GM19238 (cell line): ENCODE measurements at regions not wholly inside any gene's neighbourhood (a gene's known extent, or its start where the extent isn't known, plus 50 kb on each side); places are given as distances from the start of the nearest gene placed in this dataset.
"Not testable (repeated sequence)": the region's sequence is repeated elsewhere in the genome, so short reads cannot be mapped to it uniquely, and the experiment has no call there.

Source experiments
- DNase-seq: peaks from one replicate; pipeline ENCODE4 v3.0.0; 2011; ENCODE audit warnings: low spot score; ENCODE audit not compliant: insufficient read length

DNA sequence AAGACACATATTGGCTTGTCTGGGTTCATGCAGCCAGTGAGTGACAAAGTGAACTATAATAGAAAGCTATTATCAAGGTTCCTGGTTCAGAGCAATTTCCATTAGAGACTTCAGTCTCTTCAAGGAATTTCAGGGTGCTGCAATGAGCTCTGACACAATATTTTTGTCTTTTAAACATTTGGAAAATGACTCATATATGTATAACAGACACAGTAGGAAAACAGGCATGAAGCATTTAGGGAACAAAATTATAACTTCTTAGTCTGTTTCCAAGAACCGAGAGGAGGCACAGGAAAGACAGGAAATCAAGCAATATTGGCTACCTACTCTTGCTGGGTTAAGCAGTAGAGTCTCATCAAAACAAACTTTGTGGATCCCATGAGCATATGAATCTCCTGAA lies 170.4 kb downstream of the PTPRC start:
- DNase-seq: no peak

DNA sequence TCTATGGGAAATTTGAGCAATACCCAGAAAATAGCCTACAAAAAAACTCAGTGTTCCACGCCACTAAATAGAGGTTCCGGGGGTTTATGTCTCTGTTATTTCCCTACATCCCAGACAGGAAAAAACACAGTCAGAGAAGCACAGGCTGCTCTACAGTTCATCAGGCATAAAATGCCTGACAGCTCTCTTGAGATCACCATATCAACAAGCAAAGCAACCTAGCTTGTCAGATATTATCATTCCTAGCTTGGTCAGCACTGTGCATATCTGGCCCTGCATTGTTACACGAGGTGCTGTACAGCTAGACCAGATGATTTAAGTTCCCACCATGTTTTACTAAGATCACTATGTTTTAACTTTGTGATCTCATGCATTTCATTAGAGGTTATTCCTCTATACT lies 172.6 kb downstream of the PTPRC start:
- DNase-seq: no peak

DNA sequence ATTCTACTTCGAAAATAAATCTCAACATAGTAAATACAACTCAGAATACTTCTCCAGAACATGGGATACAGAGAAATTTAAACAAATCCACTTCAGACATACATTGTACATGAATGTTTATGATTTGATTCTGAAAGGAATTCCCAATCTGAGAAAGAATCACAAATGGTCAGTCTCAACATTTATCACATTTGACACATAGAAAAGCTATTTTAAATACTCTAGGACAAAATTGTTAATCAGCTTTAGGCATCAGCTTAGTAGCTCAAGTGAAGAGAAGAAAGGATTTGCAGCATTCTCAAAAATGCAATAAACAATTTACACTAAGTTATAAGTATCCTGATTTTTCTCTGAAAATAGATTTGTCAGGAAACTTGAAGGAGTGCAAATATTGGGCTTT lies 184.8 kb downstream of the PTPRC start:
- no peak for DNase-seq

DNA sequence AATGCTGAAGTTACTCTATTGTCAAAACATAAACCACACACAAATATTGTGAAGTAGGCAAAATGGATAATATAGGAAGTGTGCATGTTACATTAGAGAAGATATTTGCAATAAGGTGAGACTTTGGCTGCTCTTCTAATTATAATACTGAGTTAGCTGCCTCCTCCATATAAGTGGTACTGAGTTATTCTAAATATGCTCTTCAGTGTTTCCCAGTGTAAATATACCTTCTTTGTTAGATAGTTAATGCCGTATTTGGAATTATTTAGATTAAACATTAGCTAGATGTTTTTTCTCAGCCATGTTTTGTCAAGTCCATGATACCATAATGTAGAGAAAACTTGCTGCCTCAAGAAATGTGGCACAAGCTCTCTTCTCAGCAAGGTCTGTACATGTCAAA lies 186.4 kb downstream of the PTPRC start:
- no peak for DNase-seq

DNA sequence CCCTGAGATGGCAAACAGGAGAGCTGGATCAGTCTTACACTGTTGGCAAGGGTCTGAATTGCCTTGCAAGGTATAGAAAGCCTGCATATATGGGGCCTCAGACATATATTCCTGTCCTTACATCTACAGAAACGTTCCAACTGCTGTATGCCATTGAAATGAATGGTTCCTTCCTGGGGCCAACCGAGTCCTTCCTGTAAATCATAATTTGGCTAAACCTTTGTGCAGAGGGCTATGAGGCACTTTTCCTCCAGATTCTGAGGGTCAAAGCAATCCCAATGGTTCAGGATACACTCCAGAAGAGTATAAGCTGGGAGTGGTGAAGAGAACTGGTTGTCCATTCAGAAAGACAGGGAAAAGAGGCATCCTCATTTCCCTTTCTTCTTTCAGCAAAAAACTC lies 190.5 kb downstream of the PTPRC start:
- no peak for DNase-seq

DNA sequence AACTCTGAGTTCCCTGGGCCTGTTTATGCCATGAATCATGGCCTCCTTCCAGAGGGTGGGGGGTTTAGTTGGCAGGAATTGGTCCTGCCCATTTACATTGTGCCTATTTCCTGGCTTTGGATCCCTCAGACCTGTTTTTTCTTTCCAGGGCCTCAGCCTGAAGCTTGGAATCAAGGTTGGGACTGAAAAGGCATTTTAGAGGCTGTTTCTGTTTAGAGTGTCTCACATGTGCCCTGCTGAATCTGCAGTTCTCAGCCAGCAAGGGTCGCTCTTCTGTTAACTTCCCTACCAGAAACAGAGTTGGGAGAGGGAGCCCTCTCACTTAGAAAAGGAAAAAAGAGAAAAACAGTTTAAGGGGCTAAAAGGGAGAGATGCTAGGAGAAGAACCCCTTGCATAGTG lies 191.1 kb downstream of the PTPRC start:
- DNase-seq: no peak

DNA sequence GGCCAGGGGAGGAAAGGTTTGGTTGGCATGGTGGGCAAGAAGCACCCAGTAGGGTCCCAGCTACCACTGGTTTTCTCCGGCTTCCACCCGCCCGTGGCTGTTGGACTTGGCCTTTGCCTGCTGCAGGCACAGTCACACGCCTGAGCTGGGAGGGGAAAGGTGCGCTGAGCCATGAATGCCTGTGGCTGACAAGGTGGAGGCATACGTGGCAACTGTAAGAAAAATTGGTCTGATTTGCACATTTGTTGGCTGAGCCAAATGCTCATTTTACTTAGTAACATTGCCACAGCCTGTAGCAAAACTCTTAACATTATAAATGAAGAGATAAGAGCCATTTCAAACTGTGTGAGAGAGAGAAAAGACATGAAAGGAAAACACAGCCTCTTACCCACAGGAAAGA lies 191.6 kb downstream of the PTPRC start:
- no peak for DNase-seq

DNA sequence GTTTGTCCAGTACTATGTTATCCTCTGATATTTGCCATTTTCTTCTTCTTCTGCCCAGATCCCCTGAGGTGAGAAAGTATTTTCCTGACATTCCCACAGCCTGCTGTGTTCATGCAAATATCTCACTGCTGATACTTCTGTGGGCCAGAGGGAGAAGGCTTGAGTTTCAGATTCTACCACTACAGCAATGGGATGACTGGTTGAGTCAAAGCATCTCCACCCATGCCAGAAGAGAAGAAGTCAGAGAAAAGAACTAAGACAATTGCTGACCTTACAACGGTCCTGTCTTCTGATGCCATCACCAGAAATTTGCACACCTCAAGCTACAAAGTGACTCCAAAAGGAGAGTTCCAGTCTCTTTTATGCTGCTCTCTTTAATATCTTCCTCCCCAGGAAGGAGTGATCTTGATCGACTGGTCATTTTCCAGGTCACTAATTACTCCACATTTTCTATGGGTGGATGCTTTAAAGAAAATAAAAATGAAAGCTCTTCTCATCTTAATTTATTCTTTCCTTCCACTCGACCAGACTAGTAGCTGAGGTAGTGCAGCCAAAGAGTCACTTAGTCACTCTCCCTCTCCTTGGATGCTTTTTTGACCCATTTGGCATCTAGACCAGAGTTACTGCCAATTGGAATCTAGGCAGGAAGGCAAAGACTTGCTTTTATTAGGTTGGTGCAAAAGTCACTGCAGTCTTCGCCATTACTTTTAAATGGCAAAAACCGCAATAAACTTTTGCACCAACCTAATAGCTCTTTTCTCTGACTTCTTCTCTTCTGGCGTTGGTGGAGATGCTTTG lies 195.1 kb downstream of the PTPRC start:
- no peak for DNase-seq

DNA sequence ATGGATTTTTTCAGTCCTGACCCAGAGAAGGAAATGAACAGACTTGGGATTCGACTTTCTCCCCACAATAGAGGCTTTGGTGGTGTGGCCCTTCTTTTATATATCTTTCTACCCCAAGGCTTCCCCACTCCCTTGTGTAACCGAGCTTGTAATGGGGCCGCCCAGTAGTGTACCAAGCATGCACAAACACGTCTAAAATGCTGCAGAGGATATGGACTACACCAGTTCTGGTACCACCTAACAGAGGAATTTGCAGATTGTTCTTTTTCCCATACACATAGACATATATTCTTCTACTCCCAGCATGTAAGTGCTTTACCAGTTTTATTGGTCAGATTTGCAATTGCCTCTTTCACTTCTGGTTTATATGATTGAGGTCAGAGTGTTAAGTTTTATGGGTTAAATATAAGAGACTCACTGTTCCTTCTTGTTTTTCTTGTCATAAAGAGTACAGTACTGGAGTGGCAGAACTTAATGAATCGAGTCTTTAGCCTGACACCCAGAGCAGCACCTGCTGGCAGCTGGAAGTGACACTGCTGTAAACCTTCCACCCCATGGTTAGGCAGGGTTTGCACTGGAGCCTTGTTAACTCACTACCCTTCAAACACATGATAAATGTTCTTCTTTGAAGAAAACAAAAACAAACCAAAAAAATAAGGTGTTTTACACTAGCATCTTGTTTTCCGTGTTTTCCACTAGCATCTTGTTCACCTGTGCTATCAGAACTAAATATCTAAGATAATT lies 198.6 kb downstream of the PTPRC start:
- DNase-seq: no peak

DNA sequence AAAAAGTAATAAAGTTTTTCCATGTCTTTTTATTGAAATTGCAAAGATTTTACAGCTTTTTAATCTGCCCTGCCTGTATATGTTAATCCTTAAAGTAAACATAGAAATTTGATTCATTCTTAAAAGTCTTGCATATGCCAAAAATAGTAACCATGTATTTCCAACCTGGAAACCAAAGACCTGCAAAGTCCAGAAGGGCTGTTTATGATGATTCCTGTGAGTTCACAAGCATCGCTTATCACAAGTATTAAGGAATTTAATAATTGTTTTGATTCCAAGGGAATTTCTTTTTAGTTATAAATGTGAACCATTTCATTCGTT lies 199.1 kb downstream of the PTPRC start:
- no peak for DNase-seq

DNA sequence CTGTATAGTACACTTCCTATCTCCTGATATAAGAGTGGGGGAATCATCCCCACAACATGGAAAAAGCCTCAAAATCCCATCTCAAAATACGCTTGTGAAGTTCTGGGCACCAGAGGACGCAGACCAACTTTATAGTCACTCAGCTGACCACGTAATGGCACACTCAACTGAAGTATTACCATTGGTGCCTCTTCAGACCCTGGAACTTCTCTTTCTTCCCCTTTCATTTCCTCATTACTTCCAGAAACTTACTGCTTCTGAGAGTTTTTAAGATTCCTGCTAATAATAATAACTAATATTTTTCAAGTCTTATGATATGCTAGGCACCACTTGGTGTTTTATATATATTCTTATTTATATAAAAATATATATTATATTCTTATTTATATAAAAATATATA lies 202.6 kb downstream of the PTPRC start:
- DNase-seq: no peak

DNA sequence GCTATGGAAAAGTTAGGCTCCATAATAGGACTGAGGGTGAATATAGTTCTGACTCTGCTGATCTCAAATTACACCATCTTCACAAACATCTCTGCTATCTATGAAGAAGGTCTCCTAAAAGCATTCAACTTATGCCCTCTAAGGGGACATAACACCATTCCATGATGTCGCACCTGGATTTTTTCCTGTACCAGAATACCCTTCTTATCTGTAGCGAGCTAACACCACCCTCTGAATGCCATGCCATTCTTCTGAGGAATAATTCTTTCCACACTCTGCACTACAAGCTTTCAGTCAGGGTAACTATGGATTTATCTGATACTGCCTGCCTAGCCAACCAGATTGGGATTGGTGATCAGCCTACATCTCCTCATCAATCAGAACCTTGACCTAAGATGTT lies 203.8 kb downstream of the PTPRC start:
- no peak for DNase-seq

DNA sequence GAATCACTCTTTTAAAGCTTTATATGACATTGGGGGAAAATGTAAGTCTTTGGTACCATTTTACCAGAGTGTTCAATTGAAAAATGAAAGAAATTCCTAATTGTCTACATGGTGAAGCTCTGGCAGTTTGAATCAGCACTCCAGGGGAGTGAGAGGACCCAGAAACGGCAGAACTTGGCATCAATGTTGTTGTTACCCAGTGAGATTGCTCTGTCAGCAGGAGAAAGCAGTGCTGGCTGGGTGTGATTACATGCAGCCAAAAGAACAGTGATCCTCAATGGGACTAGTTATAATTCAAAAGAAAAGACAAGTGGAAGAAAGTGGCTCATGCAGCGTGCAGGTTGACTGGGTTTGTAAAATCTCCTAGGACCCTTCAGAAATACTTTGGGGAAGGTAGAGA lies 206.4 kb downstream of the PTPRC start:
- no peak for DNase-seq

DNA sequence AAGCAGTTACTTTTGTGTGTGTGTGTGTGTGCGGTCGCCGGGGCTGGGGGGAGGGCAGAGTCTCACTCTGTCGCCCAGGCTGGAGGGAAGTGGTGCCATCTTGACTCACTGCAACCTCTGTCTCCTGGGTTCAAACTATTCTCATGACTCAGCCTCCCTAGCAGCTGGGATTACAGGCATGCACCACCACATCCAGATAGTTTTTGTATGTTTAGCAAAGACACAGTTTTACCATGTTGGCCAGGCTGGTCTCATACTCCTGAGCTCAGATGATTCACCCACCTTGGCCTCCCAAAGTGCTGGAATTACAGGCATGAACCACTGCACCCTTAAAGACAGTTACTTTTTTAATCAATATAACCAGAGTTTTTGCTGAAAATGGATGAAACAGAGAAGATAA lies 207.0 kb downstream of the PTPRC start:
- DNase-seq: no peak

DNA sequence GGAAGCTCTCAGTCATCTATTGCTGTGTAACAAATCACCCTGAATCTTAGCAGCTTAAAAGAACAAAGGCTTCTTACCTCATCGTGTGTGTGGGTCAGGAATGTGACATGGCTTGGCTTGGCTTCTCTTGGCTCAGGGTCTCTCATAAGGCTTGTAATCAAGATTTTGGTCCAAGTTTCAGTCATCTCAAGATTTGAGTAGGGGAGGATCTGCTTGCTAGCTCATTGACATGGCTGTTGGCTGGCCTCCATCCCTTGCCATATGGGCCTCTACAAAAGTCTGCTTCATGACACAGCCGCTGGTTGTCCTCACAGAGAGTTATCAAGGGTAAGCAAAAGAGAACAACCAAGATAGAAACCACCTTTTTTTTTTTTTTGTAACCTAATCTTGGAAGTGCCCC lies 207.7 kb downstream of the PTPRC start:
- no peak for DNase-seq

DNA sequence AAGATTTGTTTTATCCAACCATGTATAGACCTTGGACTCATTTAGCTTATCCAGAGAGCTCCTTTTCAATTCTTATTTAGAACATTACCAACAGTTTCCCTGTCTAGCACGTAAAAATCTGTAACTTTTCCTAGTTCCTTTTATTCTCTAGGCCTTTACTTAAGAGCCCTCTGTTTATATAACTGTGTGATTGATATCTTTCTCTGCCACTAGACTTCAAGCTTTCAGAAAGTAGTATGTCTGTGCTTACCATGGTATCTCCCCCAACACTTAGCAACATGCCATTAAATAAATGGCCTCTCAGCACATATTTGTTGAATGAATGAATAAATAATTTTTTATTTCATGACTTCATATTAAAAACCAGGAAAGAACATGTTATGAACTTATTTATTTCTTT lies 209.4 kb downstream of the PTPRC start:
- no peak for DNase-seq

DNA sequence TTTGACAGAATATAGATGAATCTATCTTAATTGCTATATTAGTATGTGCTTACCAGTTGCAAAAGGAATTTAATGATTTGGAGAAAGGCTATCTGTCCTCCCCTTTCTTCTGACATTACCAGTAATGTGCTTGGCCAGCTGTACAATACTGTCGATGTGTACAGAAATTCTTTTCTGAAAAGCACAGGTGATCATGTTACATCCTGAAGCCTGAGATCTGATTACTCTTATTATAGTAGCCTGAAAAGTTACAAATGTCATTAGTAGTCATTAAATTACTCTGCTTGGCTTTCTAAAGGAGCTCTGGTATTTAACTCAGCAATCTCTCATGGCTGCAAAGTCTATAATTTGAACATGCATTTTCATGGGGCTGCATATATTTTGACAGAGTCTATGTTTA lies 209.8 kb downstream of the PTPRC start:
- DNase-seq: no peak

DNA sequence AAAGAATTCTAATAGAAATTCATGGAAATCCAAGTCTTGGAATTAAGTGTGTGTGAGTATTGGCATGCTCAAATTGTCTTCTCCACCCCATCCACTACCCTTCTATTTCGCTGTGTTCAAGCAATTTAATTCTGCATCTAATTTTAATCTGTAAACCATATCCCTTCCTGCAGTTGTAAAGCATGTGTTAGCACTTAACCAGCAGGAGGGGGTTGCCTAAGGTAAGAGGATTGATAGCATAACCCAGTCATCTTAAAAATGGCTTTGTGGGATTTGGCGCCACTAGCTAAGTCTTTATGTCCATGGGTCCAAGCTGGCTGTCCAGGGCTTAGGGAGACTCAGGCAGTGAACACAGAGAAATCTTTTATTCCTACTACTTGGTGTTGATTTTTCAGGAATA lies 210.3 kb downstream of the PTPRC start:
- no peak for DNase-seq

DNA sequence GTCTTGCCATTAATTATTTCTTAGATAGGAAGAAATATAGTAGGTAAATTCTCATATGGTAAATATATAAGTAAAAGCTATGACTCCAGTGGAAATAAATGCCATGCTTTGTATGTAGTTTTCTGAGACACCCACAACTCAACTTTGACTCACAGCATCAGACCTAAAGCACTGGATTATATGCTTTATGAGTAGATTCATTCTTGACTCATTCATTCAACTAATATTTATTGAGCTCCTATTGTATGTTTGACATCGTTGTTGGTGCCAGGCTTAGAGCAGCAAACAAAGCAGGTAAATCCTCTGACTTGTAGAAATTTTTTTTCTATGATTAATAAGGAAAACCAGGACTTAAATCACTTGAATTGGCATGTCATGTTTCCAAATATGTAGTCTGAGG lies 211.4 kb downstream of the PTPRC start:
- no peak for DNase-seq

DNA sequence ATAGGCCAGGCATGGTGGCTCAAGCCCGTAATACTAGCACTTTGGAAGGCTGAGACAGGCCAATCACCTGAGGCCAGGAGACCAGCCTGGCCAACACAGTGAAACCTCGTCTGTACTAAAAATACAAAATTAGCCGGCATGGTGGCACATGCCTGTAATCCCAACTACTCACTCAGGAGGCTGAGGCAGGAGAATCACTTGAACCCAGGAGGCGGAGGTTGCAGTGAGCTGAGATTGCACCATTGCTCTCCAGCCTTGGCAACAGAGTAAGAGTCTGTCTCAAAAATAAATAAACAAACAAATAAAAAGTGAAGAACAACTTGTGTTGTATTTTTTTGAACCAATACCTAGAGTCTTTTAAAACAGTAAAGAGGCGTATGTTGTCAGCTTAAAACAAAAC lies 212.1 kb downstream of the PTPRC start:
- not testable (repeated sequence) for DNase-seq

DNA sequence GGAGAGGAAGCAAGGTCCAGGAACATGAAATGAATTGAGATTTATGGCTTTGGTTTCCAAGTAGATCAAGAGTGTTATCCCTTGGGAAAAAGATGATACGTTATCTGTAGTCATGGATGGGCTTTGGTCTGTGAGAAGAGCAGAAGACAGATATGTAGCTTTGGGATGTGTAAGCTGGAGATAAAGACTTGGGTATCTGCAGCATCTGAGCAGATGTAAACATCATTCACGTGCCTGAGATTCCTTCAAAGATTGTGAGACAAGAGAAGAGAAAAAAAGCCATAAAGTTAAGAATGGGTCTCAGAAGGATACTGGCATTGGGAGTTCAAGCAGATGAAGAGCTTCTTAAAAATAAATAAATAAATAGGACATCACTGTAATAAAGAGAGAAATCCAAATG lies 217.8 kb downstream of the PTPRC start:
- no peak for DNase-seq

DNA sequence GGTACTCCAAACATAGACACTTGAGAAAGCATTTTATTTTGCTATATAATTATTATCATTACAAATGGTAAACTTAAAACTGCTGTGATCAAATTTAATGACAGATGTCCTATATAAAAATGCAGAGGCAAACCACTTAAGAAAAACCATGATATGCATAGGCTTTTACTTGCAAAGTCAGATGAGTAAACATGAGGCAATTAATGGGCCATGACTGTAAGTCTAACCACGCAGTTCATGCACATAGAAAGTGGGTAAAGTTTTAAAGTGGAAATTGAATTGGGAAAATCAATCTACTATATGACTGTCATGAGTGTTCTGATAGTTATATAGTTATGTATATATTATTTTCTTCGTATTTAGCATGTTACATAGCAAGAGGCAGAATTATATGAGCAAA lies 219.2 kb downstream of the PTPRC start:
- DNase-seq: no peak

DNA sequence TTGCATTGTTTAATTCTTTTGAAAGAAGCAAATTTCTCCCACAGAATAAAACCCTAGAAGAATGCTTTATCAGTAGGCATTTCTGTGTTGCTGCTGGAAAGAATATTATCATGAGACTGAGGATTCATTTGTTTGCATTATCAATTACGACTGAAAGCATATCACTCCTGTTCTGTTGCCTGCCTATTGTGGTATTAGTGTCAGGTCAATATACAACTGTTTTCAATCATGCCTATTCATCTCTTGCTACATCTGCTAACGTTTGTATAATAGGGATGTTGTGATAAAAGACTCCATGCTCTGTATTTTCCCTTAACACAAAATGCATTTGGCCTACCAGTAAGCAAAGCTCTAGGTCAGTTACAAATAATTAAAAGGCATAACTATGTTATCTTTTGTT lies 221.5 kb downstream of the PTPRC start:
- DNase-seq: no peak
